ENCODE measurements at regions not wholly inside any gene's neighbourhood (a gene's known extent, or its start where the extent isn't known, plus 50 kb on each side); places are given as distances from the start of the nearest gene placed in this dataset.
"Not testable (repeated sequence)": the region's sequence is repeated elsewhere in the genome, so short reads cannot be mapped to it uniquely, and the experiment has no call there.

DNA sequence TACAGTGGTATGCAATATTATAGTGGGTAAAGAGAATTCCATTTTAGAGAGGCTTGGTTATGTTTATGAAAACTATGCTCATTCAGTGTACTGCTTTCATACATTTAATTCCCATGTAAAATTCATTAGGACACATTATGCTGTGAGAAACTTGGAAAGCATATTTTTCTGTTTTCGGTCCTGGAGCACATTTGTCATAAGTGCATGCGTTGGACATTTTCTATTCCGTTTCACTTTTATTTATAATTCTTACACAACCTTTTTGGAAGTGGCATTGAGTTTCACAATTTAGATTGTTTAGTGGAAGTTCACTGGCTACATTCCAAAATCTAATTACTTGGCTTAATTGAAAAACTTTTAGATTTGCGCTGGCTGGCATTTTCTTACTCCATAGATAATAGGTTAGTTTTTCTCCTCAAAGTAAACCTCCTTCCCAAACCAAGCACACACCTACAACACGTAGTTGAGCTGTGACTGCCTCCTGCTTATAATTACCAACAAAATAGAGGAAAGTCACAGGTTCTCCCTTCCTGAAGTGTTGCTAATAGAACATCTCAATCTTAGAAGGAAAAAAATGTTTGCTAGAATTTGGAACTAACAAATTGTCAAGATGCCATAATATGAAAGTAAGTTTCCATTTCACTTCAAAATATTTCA, 938.5 kb downstream of the TRHDE start:
- no peak for DNase-seq (ENCODE audit: low read depth)

DNA sequence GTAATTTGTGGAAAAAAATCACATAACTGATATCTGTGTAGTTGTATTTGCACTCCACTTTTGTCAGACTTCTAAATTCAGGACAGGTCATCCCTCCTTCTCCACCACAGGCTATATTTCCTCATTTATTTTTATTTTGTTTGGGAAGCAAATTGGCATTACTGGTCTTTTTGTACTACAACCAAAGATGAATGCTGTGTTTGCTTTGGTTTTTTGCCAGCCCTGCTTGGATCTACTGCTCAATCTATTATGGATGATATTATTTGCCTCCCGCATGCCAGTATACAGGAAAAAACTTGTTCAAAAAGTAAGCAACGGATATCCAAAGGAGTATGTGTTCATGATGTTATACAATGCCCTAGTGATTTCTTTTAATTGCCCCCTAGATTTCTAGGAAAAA, 948.8 kb downstream of the TRHDE start:
- no peak for DNase-seq (ENCODE audit: low read depth)

DNA sequence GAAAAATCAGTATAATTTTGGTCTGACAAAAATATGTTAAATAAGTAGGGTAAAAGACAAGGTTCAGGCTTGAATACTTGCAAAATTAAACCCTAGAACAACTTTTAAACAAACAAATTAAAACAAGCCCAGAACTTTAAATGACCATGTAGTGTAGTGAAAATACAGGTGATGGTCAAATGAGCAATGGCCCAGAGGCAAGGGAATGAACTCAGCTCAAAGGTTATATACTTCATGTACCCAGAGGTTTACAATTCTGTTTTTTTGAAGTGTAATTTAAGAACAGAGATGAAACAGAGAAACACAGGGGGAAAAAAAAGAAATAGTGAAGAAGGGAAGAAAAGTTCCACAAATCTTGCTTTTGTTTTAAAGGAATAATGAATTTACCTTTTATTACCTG, 949.2 kb downstream of the TRHDE start:
- no peak for DNase-seq (ENCODE audit: low read depth)

DNA sequence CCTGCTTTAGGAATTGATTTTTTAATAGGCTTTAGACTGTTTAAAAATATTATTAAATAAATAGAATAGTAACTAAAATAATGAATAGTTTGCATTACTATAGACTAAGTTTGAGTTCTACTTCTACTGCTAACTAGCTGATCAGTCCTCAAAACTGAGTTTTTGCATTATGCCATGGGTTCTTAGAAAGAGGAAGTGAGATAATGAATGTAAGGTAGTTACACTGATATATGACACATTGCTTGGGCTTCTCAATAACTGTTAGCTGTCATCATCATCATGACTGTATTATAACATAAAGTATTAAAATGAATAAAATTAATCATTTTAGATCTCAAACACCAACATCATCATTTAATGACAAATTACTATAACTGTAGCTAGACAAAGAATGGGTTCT, 949.7 kb downstream of the TRHDE start:
- DNase-seq (ENCODE audit: low read depth), result no peak

DNA sequence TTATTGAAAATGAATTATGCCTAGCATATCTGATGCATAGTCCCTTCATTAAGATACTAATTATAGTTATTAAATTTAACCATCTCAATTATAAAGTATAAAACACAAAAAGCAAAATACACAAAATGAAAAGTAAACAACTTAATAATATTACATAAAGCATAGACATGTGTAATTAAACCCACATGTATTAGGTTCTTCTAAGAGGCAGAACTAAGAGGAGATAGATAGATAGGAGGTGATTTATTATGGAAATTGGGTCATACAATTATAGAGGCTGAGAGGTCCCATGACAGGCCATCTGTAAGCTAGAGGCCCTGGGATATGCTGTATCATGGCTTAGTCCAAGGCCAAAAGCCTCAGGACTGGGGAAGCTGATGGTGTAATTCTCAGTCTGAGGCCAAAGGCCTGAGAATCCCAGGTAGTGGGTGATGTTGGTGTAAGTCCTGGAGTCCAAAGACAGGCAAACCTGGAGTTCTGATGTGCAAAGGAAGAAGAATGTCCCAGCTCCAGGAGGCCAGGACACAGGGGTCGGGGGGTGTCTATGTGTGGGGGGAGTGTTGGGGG, 953.3 kb downstream of the TRHDE start:
- no peak for DNase-seq (ENCODE audit: low read depth)

DNA sequence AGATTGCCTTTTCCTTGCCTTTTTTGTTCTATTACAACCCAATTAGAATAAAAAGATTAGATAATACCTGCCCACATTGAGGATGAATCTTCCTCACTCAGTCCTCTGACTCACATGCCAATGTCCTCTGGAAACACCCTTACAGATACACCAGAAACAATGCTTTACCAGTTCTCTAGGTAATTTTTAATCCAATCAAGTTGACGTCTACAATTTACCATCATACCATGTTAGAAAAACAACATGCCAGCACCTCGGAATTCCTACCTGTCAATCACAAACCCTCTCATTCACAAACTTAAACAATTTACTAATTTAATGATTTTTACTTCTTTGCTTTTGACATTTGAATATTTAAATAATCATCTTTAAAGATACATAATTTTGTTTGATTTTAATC, 953.8 kb downstream of the TRHDE start:
- no peak for DNase-seq (ENCODE audit: low read depth)

DNA sequence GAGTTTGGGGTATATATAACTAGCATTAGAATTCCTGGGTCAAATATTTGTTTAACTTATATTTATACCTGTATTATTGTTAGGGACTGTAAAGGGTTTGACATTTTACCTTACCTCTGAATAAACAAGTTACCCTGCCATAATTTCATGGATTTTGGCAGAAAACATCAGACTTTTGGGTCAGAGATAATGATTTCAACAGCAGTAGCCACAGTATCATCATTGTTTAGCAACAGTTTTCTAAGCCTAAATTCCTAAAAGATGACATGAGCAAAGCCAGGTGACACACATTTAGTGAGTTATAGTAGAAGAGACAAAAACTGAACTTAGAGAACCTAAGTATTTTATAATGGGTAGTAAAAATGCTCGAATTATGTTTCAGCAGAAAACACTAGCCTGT, 954.4 kb downstream of the TRHDE start:
- DNase-seq (ENCODE audit: low read depth), result no peak

DNA sequence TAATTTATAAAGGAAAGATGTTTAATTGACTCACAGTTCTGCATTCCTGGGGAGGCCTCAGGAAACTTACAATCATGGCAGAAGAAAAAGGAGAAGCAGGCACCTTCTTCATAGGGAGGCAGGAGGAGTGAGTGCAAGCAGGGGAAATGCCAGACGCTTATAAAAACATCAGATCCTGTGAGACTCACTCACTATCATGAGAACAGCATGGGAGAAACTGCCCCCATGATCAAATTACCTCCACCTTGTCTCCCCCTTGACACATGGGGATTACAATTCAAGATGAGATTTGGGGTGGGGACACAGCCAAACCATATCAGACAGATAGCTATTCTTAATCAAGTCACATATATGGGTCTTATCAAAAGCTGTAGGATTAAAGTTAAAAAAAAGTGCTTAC, 956.7 kb downstream of the TRHDE start:
- not testable (repeated sequence) for DNase-seq (ENCODE audit: low read depth)

DNA sequence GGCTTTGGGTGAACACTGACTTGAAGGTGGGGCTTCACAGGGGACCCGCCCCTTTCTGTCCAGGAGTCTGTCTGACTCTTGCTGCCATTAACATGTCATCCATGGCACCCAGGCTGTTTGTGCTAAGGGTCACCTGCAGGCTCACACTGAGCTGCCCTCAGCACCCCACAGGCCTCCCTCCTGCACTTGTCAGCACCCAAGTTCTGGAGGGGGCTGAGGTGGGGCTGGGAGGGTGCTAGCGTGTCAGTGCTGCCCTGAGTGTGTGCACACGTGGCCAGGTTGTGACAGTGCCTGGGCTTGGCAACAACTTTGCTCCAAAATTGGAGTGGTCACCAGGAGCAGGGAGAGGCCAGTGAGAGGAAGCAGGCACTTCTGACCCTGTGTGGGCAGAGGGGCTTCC, 963.2 kb downstream of the TRHDE start:
- no peak for DNase-seq (ENCODE audit: low read depth)

DNA sequence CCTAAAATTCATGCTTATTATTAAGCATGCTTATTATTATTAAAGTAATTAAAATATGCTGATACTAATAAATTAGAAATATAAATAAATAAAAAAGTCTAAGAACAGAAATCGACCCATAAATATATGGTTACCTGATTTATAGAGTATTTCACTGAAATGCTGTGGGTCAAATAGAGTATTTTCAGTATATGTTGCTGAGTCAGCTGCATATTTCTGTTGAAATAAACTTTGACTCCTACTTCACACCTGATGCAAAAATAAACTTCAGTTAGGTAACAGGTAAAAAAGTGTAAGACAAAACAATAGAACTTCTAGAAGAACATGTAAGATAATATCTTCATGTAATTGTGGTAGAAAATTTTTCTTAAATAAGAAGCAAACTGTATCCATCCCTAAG, 967.9 kb downstream of the TRHDE start:
- DNase-seq (ENCODE audit: low read depth), result no peak

DNA sequence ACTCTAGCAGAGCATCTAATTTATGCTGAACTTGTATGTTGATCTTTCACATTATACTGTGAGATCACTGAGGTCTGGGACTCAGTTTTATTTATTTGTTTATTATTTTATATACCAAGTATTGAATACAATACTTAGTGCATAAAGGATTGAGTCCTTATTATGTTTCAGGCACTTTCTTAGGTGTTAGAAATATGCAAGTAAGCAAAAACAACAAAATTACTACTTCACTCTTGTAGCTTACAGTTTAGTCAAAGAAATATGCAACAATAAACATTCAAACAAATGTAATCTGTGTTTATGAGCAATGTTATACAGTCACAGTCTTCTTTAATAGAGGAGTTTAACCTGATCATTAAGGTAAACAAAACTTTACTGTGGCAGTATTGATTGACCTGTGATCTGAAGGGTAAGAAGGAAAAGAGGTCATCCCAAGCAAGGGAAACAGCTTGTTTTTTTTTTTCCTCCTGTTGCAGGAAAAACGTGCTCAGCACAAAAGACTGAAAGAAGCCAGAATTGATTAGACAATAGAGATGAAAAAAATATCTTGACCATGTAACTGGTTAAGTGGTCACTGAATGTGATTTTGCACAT, 990.7 kb downstream of the TRHDE start:
- no peak for DNase-seq (ENCODE audit: low read depth)

DNA sequence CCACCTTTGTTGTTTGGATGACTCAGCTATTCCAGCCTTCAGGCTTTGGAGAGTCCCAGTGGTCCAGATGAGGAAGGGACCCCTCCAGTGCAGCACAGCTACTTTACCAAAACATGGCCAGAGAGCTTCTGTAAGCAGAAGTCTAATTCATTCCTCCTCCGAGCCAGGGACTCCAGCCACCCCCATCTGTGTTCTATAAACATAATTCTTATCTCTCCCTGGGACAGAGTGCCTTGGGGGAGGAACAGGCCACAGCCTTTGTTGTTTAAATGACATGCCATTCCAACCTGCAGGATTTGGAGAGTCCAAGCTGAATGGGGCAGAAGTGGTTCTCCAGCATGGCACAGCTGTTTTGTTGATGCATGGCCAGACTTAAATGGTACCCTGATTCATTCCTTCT, 994.0 kb downstream of the TRHDE start:
- no peak for DNase-seq (ENCODE audit: low read depth)

DNA sequence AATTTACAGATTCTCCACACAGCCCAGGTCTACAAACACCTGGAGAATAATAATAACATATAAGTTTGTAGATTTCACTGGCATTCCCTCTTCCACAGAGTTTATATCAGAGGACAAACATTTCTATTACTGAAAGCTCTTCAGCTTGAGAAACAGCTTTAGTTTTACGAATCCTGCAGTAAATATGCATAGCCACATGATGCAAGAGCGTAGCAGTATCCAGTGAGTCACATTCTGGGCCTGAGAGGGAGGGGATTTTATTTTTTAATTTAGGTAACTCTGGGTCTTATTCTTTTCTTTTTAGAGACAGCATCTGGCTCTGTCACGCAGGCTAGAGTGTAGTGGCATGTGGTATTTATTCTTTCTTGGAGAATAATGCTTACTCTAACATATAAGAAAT, 1002.8 kb downstream of the TRHDE start:
- no peak for DNase-seq (ENCODE audit: low read depth)

DNA sequence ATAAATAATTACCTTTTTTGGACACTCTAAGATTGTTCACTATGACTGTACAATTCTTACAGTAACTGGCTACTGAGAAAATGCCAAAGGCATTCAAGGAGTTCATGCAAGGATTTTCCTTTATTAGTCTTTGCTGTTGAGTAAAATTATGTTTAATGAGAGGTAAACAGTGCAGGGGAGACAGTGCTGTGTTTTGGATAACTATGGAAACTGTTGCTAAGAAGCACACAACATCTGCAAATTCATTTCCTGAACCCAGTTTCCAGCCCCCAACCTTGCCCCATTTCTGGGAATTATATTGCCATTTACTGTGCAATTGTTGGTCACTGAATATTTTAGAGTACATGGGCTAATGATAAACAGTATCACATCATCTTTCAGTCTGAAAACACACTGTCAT, 1005.8 kb downstream of the TRHDE start:
- no peak for DNase-seq (ENCODE audit: low read depth)

DNA sequence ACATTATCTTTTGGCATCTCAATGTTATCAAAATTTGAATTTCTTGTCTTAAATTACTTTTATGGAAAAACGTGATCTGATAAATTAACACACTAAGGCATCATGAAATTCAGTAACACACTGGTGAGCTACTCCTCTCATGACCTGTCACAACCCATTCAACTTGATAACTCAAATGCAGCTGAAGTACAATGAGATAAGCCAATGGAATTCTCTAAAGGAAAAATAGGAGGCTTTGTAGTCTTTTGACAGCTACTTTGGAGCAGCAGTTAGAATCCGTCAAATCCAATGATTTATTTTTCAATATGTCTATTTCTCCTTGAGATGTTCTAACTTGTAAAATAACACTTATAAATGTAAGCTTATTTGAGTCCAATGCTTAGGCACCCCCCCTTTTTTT, 1029.4 kb downstream of the TRHDE start:
- no peak for DNase-seq (ENCODE audit: low read depth)

DNA sequence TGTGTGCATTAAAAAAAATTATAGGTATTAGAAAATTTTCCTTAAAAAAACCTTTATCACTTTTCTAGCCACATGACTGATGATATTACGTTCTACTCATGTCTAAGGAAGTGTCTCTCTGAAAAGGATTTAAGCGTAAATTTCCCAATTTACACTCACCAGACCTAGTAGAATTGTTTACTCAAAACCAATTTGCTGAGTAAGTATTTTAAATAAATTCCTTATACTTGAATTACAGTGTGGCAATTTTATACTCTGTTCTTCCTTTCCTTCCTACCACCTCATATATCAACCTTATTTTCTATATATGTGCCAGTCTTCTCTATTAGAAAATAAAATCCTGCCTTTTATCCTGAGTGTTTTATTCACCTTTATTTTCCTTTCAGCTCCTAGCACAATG, 1035.1 kb downstream of the TRHDE start:
- no peak for DNase-seq (ENCODE audit: low read depth)

DNA sequence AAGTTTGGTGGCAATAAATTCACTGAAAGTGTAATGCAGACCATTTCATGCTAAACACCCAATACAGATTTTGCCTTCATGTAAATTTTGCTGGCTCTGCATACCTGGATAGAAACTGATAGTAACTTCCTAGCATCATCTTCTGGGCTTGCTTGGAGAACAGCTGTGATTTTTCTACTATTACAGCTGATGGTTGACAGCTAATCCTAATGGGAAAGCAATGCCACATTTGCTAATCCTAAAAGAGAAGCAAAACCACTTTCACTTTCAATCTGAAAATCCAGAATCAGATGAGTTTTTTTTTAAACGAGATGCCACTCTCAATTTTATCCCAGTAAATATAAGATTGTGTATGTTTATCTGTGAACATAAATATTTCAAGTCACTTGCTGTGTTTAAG, 1035.9 kb downstream of the TRHDE start:
- DNase-seq (ENCODE audit: low read depth), result no peak

DNA sequence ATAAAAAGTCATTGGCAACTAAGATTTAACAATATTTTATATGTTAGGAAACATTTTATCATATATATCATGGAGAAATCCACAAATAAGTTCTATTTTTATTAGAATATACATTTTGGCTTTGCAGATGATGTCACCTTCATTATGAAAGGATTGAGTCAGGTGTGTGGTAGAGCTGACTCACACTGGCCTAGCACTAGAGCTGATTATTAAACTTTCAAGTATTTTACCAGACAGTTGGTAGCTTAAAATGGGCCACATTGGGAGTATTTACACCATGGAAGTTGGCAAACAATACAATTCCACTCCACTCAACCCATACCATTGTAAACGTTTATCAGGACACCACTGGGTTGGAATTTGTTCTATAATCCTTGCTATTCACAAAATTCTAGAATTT, 1036.6 kb downstream of the TRHDE start:
- DNase-seq (ENCODE audit: low read depth), result no peak

DNA sequence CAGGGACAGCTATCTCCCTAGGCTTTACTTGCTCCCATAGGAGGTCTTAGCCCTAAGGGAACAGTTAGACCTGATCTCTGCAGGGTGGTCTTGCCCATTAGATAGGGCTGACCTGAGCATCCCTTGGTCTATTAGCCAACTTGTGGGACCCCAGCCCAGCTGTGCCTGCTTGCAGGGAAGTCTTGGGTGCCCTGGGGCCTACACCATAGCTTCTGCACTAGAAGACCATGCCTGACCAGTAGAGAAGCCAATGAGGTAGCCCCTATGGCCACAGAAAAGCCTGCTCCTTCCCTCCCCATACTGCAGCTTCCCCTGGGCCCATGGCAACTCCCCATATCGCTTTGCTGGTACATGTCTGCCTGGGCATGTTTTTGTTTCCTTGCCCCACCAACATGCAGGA, 1049.1 kb downstream of the TRHDE start:
- no peak for DNase-seq (ENCODE audit: low read depth)

DNA sequence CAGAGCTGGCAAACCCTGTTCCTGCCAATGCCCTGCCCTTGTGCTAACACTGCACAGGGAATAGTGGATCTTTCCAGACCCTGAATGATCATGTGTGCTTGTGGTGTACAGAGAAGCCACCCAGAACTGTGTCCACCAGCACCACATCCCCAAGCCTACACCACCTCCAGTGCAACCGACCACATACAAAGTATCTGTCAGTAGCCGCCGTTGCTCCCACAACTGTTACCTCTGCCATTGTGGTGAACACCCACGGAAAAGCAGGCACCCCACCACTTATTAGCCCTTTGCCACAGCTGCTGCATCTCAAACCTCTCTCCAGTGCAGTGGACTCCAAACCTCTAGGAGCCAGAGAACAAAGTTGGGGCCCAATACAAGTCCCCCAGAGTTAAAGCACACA, 1049.6 kb downstream of the TRHDE start:
- no peak for DNase-seq (ENCODE audit: low read depth)

DNA sequence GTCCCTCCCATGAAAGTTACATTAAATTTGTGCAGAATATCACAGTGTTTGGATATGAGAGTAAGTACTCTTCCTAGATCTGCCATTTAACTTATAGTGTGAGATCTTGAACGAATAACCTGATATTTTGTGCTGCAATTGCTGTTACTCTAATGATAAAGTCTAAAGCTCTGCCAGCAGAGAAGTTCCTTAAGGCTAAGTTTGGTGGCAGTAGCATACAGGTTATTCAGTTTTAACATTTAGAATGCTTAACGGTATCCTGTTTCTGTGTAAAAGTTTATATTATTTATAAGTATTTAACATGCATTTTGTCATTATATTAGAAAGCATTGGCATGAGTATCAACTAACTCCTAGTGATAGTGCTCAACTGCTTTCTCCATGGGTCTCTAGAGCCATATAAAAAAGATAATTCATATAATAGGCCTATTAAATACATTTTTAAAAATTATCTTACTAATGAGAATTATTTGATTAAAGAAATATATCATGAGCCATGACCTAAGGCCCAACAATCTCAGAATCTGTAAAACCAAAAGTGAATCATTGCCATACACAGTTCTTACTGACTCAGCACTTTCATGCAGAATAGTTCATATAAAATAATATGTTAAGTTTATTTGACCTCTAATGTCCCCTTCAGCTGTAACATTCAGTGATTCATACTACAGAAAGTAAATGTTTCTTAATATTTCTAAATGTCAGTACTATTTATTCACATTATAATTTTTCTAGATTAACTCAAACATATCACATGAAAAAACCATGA, 1058.6 kb downstream of the TRHDE start:
- DNase-seq (ENCODE audit: low read depth), result no peak

DNA sequence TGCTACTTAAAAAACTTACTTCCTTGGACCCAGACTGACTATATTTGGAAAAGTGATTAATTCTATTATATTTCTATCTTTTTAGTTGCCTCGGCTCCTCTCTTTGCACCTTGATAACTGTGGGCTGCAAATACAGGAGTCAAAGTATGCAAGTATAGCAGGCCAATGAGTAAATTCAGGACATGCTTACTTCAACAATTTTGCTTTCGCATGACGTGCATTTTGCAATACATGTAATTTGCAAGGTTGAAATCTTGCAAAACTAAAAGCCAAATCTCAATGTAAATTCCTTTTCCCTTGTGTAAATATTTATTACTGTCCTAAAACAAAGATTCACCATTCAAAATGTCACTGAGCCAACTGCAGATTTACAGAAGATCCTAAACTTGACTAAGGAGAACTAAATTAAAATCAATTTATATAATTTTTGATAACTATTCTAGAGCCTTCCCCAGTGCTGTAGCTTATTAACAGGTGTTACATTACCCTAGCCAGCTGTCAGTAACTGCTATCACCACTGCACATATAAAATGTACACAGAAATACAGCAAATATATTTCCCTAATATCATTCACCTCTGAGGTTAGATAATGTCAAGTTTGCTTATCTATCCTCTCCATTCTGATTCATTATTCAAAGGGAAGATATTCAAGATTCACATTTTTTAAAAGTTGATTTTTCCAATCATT, 1069.5 kb downstream of the TRHDE start:
- DNase-seq (ENCODE audit: low read depth), result no peak

DNA sequence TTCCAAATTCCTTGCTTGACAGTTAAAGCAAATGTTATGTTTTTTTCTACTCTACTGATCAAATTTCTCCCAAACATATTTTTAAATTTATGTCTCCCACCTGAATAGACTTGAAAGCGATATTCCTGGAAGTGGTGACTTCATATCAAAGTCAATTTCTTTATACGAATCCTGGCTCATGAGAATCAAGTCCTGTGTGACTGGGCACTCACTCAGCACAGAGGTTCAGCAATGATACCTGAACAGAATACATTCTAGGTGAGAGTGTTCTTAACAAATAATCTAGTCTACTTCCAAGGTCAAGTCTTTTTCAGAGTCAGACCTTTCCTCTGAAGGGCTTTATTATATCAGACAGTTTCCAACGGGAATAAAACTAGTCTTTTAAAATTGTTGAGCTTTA, 1070.6 kb downstream of the TRHDE start:
- no peak for DNase-seq (ENCODE audit: low read depth)

All from non-pigmented ciliary epithelial cell (primary cell).